Aorta (tissue), 5 donors: ENCODE measurements at regions not wholly inside any gene's neighbourhood (a gene's known extent, or its start where the extent isn't known, plus 50 kb on each side); places are given as distances from the start of the nearest gene placed in this dataset.

Experiments used
- ATAC-seq: fragments of 200-7000 bp; cut with Tn5 transposase; one replicate; pipeline ENCODE4 v1.9.1; 2022; ENCODE audit warnings: moderate library complexity; ENCODE audit not compliant: low FRiP score
- DNase-seq, 2 donors: peaks; one replicate each; pipeline ENCODE4 v3.0.0-alpha.2; 2020
- H3K27ac ChIP-seq, 2 donors: one replicate each; pipeline ENCODE4 v1.5.1; 2013; ENCODE audit warnings: low read length in 2 of 2, mild to moderate bottlenecking in 2 of 2, moderate library complexity in 2 of 2, control low read depth in 1 of 2, inconsistent platforms in 1 of 2, low read depth in 1 of 2
- H3K27me3 ChIP-seq, 2 donors: one replicate each; pipeline ENCODE4 v1.6.1; 2013; ENCODE audit warnings: control low read depth in 1 of 2, low read length in 1 of 2, mild to moderate bottlenecking in 1 of 2, moderate library complexity in 1 of 2; ENCODE audit not compliant: insufficient read depth in 2 of 2, control insufficient read depth in 1 of 2
- H3K36me3 ChIP-seq, 2 donors: one replicate each; pipeline ENCODE4 v1.6.1; 2013; ENCODE audit warnings: control low read depth in 1 of 2, low read length in 1 of 2, mild to moderate bottlenecking in 1 of 2; ENCODE audit not compliant: insufficient read depth in 2 of 2, control insufficient read depth in 1 of 2
- H3K4me1 ChIP-seq, 2 donors: one replicate each; pipeline ENCODE4 v1.6.1; 2013; ENCODE audit warnings: low read length in 2 of 2, control low read depth in 1 of 2, mild to moderate bottlenecking in 1 of 2, moderate library complexity in 1 of 2; ENCODE audit not compliant: insufficient read depth in 2 of 2, control insufficient read depth in 1 of 2
- H3K4me3 ChIP-seq, 2 donors: one replicate each; pipeline ENCODE4 v1.5.1; 2013; ENCODE audit warnings: low read length in 2 of 2, control low read depth in 1 of 2, mild to moderate bottlenecking in 1 of 2
- H3K9me3 ChIP-seq: one replicate; pipeline ENCODE4 v1.6.1; 2013; ENCODE audit warnings: mild to moderate bottlenecking, low read length; ENCODE audit not compliant: control insufficient read depth
- WGBS, 2 donors: extraction: QIAGEN DNeasy Blood & Tissue Kit; methylation state at CpG; one replicate each; pipeline ENCODE4 v1.1.7; 2013; 5-methylcytosine and 5-hydroxymethylcytosine counted together
- intact Hi-C, 2 donors: fragments of 100-400 bp; cut with DNase I; formaldehyde crosslinking; loops; one replicate each; pipeline versions ENCODE4 v1.14.2 to v1.15.0; 2022
- donor health status: healthy with polysubstance abuse.
- donor health status: Bipolar disorder and iron deficiency.
- donor health status: DM: no; HTN: no; CAD: no.
- donor health status: DM: no; HTN: no; CAD: no.
- donor health status: DM: yes; HTN: yes; CAD: no.

GRCh38 chr2:221085341-221085900 is 486.7 kb downstream of the EPHA4 start:
- WGBS, 2 donors: 43 to 54% methylated on average over 1 of the region's 1 CpG
- Histone ChIP-seq H3K36me3 (no peaks in the 10 kb centered on the region), H3K27me3 (no peaks in the 10 kb centered on the region), H3K4me3 (no peak overlapping the region), H3K4me1 (no peaks in the 10 kb centered on the region), H3K27ac (no peak overlapping the region), H3K9me3 (no peaks in the 10 kb centered on the region)
- intact Hi-C loops: no loop called here
- ATAC-seq (no peak), DNase-seq (no peak)

DNA sequence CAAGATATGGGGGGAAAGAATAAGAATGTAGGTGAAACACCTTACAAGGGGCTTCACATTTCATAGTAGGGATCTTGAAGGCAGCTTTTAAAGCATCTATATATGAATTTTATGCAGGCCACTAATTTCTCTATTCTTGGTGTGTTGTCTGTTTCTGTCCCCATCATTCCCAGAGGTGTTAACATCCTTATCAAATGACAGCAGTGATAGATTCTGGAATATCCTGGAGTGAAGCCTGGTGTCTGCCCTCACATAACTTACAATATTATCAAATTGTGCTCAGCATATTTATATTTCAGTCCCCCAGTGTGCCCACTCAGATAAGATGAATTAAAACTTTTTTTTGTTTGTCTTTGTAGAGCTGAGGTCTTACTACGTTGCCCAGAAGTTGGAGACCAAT is 486.2 kb downstream of the EPHA4 start:
- Histone ChIP-seq H3K9me3 (no peaks in the 10 kb centered on the region), H3K4me3 (no peak overlapping the region), H3K27me3 (no peaks in the 10 kb centered on the region), H3K4me1 (no peaks in the 10 kb centered on the region), H3K36me3 (no peaks in the 10 kb centered on the region), H3K27ac (no peak overlapping the region)
- 93 to 97% methylated on average over 1 of the region's 1 CpG for WGBS, 2 donors
- no peak for ATAC-seq
- DNase-seq: no peak
- intact Hi-C loops: no loop called here

GRCh38 chr2:221087779-221088178 is 484.3 kb downstream of the EPHA4 start:
- Histone ChIP-seq H3K36me3 (no peaks in the 10 kb centered on the region), H3K4me1 (no peaks in the 10 kb centered on the region), H3K27me3 (no peaks in the 10 kb centered on the region), H3K27ac (no peak overlapping the region), H3K9me3 (no peaks in the 10 kb centered on the region), H3K4me3 (no peak overlapping the region)
- DNase-seq (no peak), ATAC-seq (no peak)
- intact Hi-C loops: no loop called here
- WGBS, 2 donors: 90 to 93% methylated on average over 7 of the region's 7 CpGs

- 74 to 77% methylated on average over 2 of the region's 2 CpGs for WGBS, 2 donors
- H3K9me3 ChIP-seq: no peaks in the 10 kb centered on the region
- H3K36me3 ChIP-seq: no peaks in the 10 kb centered on the region
- no peaks in the 10 kb centered on the region for H3K27me3 ChIP-seq
- H3K27ac ChIP-seq: no peak overlapping the region
- intact Hi-C loops: no loop called here
- no peak overlapping the region for H3K4me3 ChIP-seq
- DNase-seq (no peak), ATAC-seq (no peak)
- H3K4me1 ChIP-seq: no peaks in the 10 kb centered on the region
These were observed 483.6 kb downstream of the EPHA4 start for GRCh38 chr2:221088506-221088905.

GRCh38 chr2:221095356-221095755 is 476.7 kb downstream of the EPHA4 start:
- ATAC-seq: no peak
- Histone ChIP-seq H3K4me1 (no peaks in the 10 kb centered on the region), H3K4me3 (no peak overlapping the region), H3K9me3 (no peaks in the 10 kb centered on the region), H3K36me3 (no peaks in the 10 kb centered on the region), H3K27me3 (no peaks in the 10 kb centered on the region), H3K27ac (no peak overlapping the region)
- DNase-seq: no peak
- WGBS, 2 donors: 22 to 34% methylated on average over 1 of the region's 1 CpG
- intact Hi-C loops: no loop called here

DNA sequence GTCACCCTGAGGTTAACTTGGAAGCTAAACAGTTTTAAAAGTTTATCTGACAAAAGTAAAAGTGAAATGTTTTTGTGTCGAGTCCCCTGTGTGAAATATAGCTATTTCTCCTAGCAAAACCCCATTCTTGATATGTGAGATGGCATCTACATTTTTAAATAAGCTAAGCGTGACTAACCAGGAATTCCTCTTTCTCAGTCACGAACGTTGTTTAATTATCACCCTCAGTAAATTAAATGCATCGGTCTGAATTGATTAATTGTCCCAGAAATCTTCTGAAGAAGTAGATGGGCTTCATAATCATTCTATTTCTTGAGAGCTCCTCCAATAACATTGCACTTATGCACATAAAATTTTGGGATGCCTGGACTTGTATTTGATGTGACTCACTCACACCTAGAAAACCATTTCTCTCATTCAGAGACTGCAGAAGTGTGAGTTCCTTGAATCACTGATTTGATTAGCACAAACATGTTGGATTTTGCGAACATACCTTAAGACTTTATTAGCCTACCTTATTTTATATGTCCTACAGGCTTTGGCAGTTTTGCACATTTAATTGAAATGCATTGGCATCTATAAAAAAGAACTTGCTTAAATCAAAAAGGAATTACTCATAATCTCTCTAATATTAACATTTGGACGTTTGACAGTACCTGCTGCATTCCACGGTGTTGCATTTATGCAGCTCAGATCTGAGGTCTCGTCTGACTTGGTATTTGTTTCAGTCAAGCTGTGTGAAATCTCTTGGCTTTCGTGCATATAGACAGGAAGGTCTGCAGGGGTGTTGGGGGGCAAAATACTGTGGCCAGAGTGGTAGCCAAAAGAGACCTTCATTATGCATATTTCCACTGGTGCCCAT is 475.2 kb downstream of the EPHA4 start:
- DNase-seq (no peak), ATAC-seq (no peak)
- 73 to 75% methylated on average over 10 of the region's 10 CpGs for WGBS, 2 donors
- Histone ChIP-seq H3K27me3 (no peaks in the 10 kb centered on the region), H3K27ac (no peak overlapping the region), H3K9me3 (no peaks in the 10 kb centered on the region), H3K4me3 (no peak overlapping the region), H3K4me1 (no peaks in the 10 kb centered on the region), H3K36me3 (no peaks in the 10 kb centered on the region)
- intact Hi-C loops: no loop called here

- ATAC-seq (no peak), DNase-seq (no peak)
- Histone ChIP-seq H3K36me3 (no peaks in the 10 kb centered on the region), H3K4me1 (no peaks in the 10 kb centered on the region), H3K9me3 (no peaks in the 10 kb centered on the region), H3K4me3 (no peak overlapping the region), H3K27me3 (no peaks in the 10 kb centered on the region), H3K27ac (no peak overlapping the region)
- WGBS, 2 donors: 69 to 72% methylated on average over 1 of the region's 1 CpG
- intact Hi-C loops: no loop called here
These were observed 474.6 kb downstream of the EPHA4 start for GRCh38 chr2:221097568-221097915.

DNA sequence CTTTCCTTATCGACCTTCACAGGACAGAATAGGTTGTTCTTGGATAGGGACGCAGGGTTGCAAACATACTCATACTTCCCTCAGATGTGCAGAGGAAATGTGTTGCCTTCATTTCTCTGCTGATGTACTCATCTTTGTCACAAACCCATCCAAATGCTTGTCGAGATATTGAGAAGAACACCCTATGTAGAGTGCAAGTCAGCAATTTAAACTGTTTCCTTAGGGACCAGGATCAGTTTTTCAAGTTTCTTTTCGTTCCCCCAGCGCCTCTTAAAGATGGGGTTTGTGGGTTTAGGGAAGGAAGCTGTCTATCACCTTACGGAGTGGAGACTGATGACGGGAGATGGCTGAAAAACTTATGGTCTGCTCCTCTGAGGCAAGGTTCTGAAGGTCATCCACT is 474.2 kb downstream of the EPHA4 start:
- no peak for ATAC-seq
- Histone ChIP-seq H3K9me3 (no peaks in the 10 kb centered on the region), H3K27ac (no peak overlapping the region), H3K4me1 (no peaks in the 10 kb centered on the region), H3K27me3 (no peaks in the 10 kb centered on the region), H3K4me3 (no peak overlapping the region), H3K36me3 (no peaks in the 10 kb centered on the region)
- intact Hi-C loops: no loop called here
- 93 to 97% methylated on average over 7 of the region's 7 CpGs for WGBS, 2 donors
- no peak for DNase-seq

GRCh38 chr2:221100467-221101089 is 471.5 kb downstream of the EPHA4 start:
- Histone ChIP-seq H3K4me1 (no peaks in the 10 kb centered on the region), H3K4me3 (no peak overlapping the region), H3K36me3 (no peaks in the 10 kb centered on the region), H3K27me3 (no peaks in the 10 kb centered on the region), H3K9me3 (no peaks in the 10 kb centered on the region), H3K27ac (no peak overlapping the region)
- intact Hi-C loops: loop anchor here in 1 of 2 donors (5.0 to 10.0 kb wide), 2 partner anchors 124 to 472 kb away; partner anchors contain the start of gene EPHA4
- ATAC-seq: no peak
- no peak for DNase-seq
- 83 to 90% methylated on average over 11 of the region's 11 CpGs for WGBS, 2 donors
